ENCODE measurements at regions not wholly inside any gene's neighbourhood (a gene's known extent, or its start where the extent isn't known, plus 50 kb on each side); places are given as distances from the start of the nearest gene placed in this dataset.
A peak's percentile ranks its signal among the peaks of the same experiment; 100 is the strongest.

GRCh38 chr12:27902651-27903050 lies 69.9 kb downstream of the PTHLH start:
- Histone ChIP-seq H2BK120ac (ENCODE audit: low read depth, low read length) (no peak overlapping the region), H3K4me3 (ENCODE audit: insufficient read depth, low read depth, low read length) (no peak overlapping the region), H4K20me1 (ENCODE audit: insufficient read depth, low read length) (no peaks in the 10 kb centered on the region), H3K23ac (ENCODE audit: low read depth, low read length) (no peak overlapping the region), H3K36me3 (ENCODE audit: control insufficient read depth, insufficient read depth, low read length) (no peaks in the 10 kb centered on the region), H3K14ac (replicated peaks; ENCODE audit: low read depth, low read length) (no peak overlapping the region), H4K5ac (ENCODE audit: low read depth, low read length) (no peak overlapping the region), H3K9ac (ENCODE audit: low read depth, low read length) (no peak overlapping the region), H2AFZ (replicated peaks; ENCODE audit: low read length, poor library complexity) (no peak overlapping the region), H3K9me1 (ENCODE audit: insufficient read depth, low read length) (no peaks in the 10 kb centered on the region; the same call in 1 of the 2 replicates), H3K27me3 (ENCODE audit: control insufficient read depth, insufficient read depth, low read length) (no peaks in the 10 kb centered on the region), H4K91ac (ENCODE audit: insufficient read depth, low read depth, low read length) (no peak overlapping the region), H4K8ac (ENCODE audit: low read depth in 2 of 2, low read length in 2 of 2) (no peak overlapping the region), H3K18ac (ENCODE audit: low read depth, low read length) (no peak overlapping the region), H3K56ac (ENCODE audit: extremely low read depth, insufficient read depth, low read length) (no peak overlapping the region), H3K4me2 (ENCODE audit: low read depth, low read length) (no peak overlapping the region), H2BK20ac (ENCODE audit: low read depth, low read length) (0 out of 2 replicates have a peak overlapping the region, but pooled peaks have one; percentile 30), H3K4me1 (ENCODE audit: control insufficient read depth, insufficient read depth, low read length) (peaks cover 10% of the 10 kb centered on the region), H2BK5ac (ENCODE audit: low read depth, low read length, poor library complexity, severe bottlenecking) (no peak overlapping the region), H2AK9ac (replicated peaks; ENCODE audit: low read depth, low read length, poor library complexity) (no peak overlapping the region), H3K4ac (ENCODE audit: low read depth, low read length) (no peak overlapping the region), H3K79me1 (ENCODE audit: low read depth in 1 of 2, low read length in 2 of 2) (no peaks in the 10 kb centered on the region), H2AK5ac (ENCODE audit: low read depth, low read length) (no peak overlapping the region), H3K9me3 (ENCODE audit: control insufficient read depth, insufficient read depth, low read length) (no peaks in the 10 kb centered on the region), H3K27ac (ENCODE audit: insufficient read depth, low read length) (no peak overlapping the region), H2BK15ac (ENCODE audit: low read depth, low read length) (no peak overlapping the region)
- in situ Hi-C loops (cut with MboI; ENCODE audit: low sequenced_read_pairs) = no loop called here
- TF ChIP-seq NFE2L2 (IDR thresholded peaks at IDR 0.05; ENCODE audit: low read depth, low read length) (no peak), CHD1 (IDR thresholded peaks at IDR 0.05; ENCODE audit: low read depth, low read length) (no peak), CTCF (conservative IDR thresholded peaks at IDR 0.05; ENCODE audit: low read depth, low read length) (no peak), MXI1 (IDR thresholded peaks at IDR 0.05; ENCODE audit: borderline replicate concordance, low read depth, low read length) (no peak), POLR2A (IDR thresholded peaks at IDR 0.05; ENCODE audit: low read depth, low read length) (no peak), MAZ (IDR thresholded peaks at IDR 0.05; ENCODE audit: borderline replicate concordance, low read depth, low read length) (no peak), FOS (IDR thresholded peaks at IDR 0.05; ENCODE audit: low read depth, low read length) (no peak), SMC3 (IDR thresholded peaks at IDR 0.05; ENCODE audit: low read depth, low read length) (no peak), RCOR1 (IDR thresholded peaks at IDR 0.05; ENCODE audit: insufficient replicate concordance, low read length) (no peak), BHLHE40 (IDR thresholded peaks at IDR 0.05; ENCODE audit: low read depth, low read length) (no peak)
- TF ChIP-seq, protein P1, sequence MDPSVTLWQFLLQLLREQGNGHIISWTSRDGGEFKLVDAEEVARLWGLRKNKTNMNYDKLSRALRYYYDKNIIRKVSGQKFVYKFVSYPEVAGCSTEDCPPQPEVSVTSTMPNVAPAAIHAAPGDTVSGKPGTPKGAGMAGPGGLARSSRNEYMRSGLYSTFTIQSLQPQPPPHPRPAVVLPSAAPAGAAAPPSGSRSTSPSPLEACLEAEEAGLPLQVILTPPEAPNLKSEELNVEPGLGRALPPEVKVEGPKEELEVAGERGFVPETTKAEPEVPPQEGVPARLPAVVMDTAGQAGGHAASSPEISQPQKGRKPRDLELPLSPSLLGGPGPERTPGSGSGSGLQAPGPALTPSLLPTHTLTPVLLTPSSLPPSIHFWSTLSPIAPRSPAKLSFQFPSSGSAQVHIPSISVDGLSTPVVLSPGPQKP (IDR thresholded peaks at IDR 0.05; ENCODE audit: borderline replicate concordance, low read depth, low read length) = no peak
- no TSS peak for BruUV-seq (replicated peaks)
- dilution Hi-C loops (cut with HindIII; ENCODE audit: low sequenced_read_pairs, unreplicated experiment) = no loop called here
- intact Hi-C loops (cut with micrococcal nuclease) = no loop called here
- CTCF ChIA-PET = no interaction called here
- ATAC-seq (ENCODE audit: low read depth) (no peak), DNase-seq (no peak)
- WGBS, 2 experiments (ENCODE audit: extremely low coverage in 2 of 2, insufficient read length in 1 of 2) = 100% methylated on average over 2 of the region's 3 CpGs; no CpG with 5 or more reads in 1 of the 2 experiments
- POLR2A ChIA-PET (ENCODE audit: unreplicated experiment) = no interaction called here

Data from IMR-90 (cell line).